Hematopoietic multipotent progenitor cell treated with erythropoietin and hydrocortisone succinate and interleukin-3 and kit ligand, for 8 days (in vitro differentiated cells): ENCODE measurements at regions not wholly inside any gene's neighbourhood (a gene's known extent, or its start where the extent isn't known, plus 50 kb on each side); places are given as distances from the start of the nearest gene placed in this dataset.

Source experiments
- DNase-seq: peaks from one replicate; pipeline ENCODE4 v3.0.0-alpha.2; 2015

DNA sequence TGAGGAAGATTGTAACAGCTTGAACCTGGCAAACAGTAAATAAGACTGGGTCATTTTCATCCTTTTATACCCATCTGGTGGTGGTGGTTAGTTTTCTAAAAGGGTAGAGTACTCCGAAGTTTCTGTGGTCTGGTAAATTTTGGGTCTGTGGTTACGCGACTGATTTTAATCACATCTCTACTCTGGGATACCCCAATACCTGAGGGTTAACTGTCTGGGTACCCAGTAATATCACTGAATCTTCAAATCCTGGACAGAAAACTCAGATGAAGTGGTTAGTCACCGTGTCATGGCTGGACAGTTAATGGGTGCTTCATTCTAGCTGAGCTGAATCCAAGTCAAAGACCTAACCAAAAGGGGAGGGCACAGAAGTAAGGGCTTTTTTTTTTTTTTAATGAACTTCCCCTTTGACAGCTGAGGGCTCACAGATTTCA, 474.2 kb downstream of the GADD45G start:
- DNase-seq = no peak

DNA sequence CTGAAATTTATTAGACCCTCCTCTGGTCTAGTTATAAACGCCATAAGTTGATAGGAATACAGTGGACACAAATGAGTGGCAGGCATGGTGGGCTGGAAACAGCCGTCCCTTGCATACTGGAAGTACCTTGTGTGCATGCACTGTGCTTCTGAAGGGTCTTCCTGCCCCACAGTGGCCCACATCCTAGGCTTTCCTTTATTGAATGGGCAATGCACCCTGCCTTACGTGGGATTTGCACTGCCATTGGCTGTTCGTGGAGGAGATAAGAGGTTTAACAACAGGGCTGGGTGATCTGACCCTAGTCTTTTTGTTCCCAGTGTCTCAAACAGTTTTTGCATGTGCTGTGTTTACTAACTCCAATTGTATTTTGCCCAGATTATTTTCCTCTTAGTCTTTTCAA, 480.8 kb downstream of the GADD45G start:
- DNase-seq = no peak

DNA sequence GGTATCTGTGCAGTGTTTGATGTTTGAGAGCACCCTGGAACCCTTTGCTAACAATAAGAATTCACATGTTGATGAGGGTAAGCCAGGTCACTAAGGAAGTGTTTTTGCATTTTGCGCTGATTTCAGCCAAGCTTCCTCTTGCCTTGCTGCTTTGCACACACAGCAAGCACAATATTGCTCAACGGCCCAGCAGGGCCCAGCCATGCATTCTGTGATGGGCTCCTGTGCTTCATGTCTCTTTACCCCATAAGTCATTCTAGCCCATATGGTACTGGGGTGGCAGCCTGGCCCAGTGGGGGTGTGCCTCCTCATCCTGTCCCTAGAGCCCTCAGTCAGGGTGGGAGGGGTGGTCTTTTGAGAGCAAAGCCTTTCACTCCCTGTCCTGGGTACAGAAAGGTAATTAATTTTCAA, 481.3 kb downstream of the GADD45G start:
- DNase-seq = no peak

DNA sequence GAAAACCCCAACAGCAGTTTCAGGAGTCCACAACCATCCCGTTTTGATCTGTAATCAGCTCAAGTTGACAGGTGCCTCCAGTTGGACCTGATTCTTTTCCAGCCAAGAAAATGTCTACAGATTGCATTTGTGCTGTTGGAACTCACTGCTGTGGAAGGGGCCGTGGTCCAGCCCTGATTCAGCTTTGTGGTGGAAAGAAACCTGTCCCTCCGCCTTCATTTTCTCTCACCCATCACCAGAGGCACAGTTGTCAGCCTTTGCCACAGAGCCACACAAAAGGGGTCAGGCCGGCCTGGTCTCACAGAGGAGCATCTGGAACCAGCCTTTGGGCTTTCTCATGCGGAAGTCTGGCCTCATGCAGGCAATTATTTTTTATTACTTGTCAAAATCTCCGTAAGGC, 483.6 kb downstream of the GADD45G start:
- DNase-seq = no peak

DNA sequence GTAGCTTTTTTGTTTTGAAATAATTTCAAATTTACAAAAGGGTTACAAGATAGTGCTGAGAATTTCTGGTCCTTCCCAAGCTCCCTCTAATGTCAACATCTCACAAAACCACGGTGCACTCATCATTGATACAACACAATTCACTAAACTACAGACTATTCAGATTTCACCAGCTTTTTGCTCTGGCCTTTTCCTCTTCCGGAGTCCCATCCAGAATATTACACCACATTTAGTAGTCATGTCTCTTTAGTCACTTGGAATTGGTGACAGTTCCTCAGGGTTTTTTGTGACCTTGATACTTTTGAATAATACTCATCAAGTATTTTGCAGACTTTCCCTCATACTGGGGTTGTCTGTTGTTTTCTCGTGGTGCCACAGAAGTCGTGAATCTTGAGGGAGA, 484.0 kb downstream of the GADD45G start:
- no peak for DNase-seq

DNA sequence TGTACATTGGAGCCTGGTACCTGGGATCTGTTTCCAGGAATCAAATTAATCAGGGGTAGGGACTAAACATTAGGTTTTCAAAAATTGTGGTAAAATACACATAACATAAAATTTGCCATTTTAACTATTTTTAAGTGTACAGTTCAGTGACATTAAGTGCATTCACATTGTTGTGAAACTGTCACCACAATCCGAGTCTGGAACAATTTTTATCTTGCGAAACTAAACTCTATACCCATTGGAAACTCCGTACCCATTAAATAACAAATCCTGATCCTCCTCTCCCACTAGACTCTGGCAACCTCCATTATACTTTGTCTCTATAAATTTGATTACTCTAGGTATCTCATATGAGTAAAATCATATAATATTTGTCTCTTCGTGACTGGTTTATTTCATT, 486.2 kb downstream of the GADD45G start:
- DNase-seq = no peak

DNA sequence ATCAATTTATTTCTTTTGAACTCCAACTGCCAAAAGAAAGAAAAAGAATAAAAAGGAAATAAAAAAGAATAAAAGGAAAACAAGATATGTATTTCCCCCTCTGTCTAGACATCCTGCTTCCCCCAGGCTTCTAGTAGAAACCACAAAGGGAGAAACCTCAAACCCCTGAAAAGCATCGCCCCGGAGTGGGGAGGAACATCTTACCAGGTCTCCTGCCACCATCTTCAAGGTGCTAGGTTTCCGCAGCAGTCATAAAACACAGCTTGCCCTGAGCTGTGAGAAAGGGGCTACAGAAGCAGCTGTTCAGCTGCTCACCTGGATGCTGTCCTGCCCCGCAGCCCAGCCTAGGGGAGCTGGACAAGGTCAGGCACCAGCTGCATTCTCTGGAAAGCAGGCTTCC, 487.7 kb downstream of the GADD45G start:
- no peak for DNase-seq

DNA sequence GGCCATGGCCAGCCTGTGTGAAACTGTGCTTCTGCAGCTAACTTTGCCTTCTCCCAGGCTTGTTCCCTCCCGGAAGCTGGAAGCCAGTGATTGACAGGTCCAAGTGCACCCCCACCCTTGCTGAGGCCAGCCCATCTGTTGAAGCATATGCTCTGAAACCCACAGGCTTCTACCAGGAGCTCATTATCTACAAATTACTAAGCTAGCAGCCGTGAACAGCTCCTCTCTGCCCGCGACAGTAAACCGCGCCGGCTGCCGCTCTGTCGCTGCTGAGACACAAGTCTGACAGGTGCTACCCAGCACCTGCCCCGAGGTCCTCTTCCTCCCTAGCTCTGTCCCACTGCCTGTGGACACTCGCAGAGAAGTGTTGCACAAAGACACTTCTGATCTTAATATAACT, 490.9 kb downstream of the GADD45G start:
- peak; percentile 3 for DNase-seq

DNA sequence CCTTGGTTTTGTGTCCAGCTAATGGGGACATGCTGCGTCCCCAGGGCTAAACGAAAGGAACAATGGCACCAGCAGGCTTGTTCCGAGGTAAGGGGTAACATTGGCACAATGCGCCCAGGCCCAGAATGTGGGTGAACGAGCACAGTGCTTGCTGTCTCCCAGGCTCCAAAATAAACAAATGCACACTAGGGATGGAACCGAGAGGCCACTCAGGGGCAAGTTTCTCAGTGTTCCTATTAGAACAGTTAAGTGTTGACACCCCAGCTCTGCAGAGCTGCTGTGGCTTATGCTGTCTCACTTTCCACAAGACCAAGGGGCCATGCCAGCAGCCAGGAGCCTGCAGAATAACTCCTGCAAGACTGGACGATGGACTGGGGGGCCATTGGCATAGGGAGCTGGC, 492.4 kb downstream of the GADD45G start:
- DNase-seq = no peak

DNA sequence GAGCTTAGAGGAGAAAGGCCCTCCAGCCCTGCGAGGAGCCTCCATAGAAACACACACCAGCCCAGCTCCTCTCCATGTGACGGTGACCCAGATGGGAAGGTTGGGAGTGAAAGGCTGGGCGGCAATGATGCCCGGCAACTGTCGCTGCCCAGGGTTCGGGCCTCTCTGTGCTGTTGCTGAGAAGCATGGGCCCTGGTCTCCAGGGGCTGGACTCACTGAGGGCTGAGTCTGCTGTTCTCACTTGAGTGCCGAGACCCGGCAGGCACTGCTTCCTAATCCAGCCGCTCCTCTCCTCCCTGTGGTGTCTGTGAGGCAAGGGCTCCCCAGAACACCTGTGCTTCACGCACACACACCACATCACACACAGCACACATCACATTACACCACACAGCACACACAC, 493.6 kb downstream of the GADD45G start:
- DNase-seq = no peak

DNA sequence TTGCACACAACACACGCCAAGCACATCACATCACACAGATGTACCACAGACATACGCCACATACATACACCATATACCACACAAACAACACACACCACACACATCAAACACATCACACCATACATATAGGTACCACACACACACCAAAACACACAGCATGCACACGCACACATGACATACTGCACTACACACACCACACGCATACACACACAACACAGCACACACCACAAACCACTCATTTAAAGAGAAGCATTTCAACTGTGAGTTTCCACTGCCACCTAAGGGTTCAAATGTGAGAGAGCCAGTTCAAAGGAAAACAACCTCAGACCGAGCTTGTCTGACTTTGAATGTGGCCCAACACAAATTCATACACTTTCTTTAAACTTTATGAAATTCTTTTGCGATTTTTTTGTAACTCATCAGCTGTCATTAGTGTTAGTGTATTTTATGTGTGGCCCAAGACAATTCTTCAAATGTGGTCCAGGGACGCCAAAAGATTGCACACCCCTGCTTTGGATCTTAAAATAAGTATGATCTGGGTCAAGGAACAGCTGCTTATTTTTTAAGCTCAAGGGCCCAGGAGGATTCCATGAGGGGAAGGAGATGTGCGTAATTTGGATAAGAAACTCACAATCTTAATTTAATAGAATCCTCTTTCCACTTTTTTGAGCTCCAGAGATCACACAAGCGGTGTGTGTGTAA, 494.6 kb downstream of the GADD45G start:
- DNase-seq = peak; percentile 5

DNA sequence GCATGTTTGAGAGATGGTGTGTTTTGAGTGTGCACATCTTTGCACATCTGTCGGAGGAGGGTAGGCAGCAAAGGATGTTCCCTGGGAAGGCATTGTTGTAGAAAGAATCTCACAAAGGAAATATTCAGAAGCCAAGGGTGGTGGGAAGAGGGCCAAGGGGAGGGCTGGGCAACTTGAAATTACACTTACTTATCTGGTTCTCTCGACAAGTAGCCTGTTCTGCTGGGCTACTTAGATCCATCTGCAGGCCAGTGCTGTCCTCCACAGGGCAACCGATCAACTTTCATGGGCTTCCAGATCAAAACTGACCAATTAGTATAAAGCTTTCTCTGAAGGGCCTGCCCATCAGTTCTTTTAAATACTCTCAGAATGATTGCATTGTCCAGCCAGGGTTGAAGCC, 495.2 kb downstream of the GADD45G start:
- DNase-seq = no peak

DNA sequence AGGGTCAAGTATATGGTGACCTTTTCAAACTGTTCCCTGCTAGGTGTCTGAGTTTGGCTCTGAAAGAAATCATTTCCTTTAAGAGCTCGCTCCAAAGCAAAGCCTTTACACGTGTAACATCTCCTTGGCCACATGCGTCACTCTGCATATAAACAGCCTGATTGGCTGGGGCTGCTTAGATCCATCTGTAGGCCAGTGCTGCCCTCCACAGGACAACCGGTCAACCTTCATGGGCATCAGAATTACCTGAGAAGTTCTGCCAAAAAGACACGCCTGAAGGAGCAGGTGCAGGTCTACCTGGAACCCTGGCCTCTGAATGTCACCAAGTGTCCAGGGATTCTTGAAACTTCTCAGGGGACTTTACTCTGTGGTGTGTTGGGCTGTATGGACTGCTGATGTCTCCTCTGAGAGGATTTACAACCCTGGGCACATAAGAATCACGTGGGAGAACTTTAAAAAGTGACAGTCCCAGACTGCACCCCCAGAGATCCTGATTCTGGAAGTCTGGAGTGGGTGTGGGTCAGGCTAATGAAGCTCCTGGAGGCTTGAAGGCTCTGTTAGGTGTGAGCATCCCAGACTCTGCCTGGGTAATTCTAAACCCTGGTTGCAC, 497.6 kb downstream of the GADD45G start:
- DNase-seq = peak; percentile 82

DNA sequence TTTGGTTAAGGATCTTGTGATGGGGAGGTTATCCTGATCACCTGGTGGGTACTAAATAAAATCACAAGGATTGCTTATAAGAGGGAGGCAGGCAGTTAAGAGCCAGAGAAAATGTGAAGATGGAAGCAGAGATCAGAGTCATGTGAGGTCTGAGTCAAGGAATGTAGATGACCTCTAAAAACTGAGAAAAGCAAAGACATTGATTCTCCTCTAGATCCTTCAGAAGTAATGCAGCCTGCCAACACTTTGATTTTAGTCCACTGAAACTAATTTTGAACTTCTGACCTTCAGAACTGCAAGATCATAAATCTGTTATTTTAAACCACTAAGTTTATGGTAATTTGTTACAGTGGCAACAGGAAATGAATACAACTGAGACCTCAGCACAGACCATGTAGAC, 499.0 kb downstream of the GADD45G start:
- no peak for DNase-seq

DNA sequence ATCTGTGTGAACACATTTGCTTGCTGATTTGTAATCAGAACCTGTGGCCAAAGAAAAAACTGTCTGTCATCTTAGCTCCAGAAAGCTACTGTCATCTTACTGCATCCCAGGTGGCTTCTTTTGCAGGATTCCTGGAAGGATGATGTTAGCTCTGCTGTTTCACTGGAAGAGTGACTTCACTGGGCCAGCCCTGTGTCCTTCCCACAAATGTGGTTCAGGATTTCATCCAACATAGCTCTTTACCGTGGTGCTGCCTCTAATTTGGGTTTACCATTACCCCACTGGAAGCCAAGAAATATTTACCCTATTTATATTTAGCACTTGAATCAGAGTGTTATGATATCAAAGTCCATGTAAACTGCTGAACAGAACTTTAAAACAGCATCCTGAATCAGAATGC, 501.0 kb downstream of the GADD45G start:
- no peak for DNase-seq

DNA sequence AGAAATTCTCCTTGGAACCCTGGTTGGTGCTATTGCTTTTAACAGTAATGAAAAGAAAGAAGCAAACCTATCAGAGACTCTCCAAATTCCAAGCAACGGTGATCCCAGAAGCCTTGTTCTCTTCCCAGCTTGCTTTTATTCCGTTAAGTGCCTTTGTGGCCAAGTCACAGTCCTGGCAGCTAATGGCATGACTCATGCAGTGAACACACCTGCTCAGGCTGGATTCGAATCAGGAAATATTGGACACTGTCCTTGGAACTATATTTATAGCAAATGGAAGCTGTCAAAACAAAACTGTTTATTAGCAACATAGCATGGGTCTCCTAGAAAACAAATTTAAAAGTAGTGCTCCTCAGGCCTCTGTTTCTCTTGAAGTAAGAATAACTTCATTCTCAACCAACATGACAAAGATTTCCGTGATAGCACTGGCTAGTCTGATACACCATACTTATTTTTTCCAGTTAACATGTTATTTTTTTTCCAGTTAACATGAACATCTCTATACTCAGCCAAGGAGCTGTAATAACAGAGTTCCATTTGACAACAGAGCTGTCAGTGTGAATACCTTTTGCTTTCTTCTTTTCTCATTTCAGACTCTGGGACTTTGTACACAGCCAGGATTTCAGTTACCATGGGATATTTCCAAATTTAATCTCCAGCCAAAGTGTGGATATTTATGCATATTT, 502.4 kb downstream of the GADD45G start:
- no peak for DNase-seq

DNA sequence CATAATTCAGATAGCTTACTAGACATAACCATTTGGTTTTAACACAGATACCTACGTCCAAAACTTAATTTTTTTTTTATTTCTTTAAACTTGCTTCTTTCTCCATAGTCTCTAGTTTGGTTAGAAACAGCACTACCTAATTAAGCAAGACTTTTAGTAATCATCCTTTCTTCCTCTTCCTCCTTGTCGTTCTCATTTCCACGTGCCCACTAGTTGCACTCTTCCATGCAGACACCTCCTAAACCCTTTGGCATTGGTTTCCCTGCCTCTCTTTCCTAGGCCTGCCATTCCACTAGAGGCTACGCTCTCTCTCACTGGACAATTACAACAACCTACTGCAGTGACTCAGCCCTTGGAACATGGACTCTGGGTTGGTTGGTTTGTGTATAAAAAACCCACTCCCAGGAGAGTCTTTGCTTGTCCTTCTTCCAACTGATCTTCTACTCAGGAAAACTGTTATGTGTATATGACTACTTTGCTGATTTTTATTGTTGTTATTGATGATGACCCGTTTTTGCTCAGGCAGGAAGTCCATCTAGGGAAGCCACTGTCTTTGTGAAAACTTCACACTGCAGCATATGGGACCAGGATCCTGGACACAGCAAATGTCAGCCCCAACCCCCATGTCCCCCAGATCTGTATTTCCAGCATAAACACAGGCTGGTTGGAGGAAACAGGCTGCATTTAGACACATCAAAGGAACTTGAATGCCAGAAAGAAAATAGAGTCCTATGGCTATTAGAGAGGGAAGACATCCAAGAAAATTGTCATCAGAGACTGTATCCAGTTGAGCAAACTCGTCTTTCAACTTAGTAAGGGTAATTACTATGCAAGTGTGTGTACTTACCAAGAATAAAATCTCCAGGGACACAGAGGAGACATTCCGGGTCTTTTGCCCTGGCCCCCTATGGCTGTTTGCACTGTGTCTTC, 503.2 kb downstream of the GADD45G start:
- DNase-seq = no peak

DNA sequence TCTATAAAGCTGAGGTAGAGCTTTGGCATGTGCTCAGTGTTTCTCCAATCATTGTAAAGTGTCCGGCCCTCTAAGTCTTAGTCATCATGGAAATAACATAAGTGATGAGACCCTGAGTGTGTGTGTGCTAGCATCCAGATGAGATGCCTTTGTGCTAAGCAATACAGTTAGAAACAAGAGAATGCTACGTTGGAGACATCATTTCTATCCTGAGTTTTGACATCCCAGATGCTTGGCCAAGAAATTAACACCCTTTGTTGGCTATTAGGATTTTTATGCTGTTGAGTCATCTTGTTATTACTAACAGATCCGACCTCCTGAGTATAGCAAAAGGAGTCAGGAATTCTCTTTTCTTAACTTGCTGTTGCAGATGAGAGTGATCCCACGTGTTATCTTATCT, 508.0 kb downstream of the GADD45G start:
- DNase-seq = peak; percentile 2

DNA sequence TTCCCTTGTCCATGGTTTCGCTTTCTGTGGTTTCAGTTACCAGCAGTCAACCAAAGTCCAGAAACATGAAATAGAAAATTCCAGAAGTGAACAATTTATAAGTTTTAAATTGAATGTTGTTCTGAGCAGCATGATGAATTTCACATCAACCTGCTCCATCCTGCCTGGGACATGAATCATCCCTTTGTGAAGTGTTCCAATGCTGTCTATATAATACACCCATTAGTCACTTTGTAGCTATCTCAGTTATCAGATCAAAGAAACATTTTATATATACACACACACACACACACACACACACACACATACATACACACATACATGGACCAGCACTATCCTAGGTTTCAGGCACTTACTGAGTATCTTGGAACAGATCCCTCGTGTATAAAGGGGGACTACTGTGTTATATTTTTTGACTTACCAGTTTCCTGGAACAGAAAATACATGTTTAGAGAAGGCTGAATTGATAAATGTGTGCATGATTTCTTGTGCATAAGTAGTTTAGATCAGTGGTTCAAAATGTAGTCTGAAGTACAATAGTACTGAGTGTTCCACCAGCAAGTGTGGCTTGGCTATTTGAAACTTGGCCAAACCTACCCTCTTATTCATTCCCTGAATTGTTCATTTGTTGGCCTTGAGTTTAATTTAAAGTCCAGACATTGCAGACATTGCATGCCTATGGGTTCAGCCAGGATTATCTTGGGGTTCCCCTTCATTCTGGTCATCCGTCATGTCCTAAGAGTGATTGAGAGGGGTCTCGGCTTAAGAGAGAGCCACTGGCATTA, 510.0 kb downstream of the GADD45G start:
- no peak for DNase-seq

DNA sequence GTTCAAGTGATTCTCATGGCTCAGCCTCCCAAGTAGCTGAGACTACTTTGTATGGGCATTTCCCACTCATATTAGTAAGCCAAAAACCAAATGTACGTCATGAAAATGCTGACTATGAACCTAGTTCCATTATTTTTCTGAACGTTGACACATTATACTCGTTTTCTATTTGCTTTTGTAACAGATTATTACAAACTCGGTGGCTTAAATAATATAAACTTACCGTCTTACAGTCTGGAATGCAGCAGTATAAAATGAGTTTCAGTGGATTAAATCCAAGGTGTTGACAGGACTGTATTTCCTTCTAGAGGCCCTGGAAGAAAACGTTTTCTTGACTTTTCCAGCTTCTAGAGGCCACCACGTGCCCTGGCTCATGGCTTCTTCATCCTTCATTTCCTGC, 517.0 kb downstream of the GADD45G start:
- DNase-seq = no peak

DNA sequence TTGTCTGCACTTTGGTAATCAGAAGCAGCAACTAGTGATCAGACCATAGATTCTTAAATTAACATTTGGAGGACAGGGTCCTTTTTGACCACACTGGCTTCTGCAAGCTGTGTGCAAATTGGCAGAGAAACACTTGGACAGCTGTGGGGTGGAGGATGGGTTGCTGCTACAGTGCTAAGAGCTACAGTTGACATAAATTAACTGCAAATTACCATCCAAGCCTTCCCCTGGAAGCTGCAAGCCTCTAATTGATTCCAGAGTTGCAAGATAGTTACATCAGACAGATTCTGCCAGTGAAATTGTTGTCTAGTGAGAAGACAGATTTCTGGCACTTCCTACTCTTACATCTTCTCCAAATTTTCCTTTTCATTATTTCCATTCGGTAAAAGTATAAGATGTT, 517.7 kb downstream of the DIRAS2 start:
- DNase-seq = no peak

DNA sequence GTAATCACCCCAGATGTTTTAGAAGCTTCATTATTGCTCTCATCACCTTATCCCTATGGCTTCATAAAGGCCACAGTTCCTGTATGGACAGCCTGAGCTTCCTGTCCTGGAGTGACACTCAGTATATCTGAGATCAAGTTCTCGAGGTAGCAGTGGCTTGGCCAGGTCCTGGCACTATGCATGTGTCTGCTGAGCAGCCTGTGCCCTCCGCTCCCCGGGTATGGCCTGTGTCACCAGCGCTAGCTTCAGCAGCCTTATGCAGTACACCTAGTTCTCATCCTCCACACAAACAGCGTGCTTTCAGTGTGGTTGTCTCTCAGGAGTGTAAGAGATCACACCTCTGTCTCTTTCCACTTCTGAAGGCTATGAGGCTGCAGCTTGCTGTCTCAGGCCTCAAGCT, 514.7 kb downstream of the DIRAS2 start:
- DNase-seq = no peak
